ENCODE measurements at regions not wholly inside any gene's neighbourhood (a gene's known extent, or its start where the extent isn't known, plus 50 kb on each side); places are given as distances from the start of the nearest gene placed in this dataset.

GRCh38 chr4:45954276-45954675, 169.6 kb downstream of the GABRG1 start:
- no TSS peak for BruUV-seq (replicated peaks)
- ChIA-PET POLR2A (ENCODE audit: unreplicated experiment) (no interaction called here), CTCF (no interaction called here)
- Histone ChIP-seq H3K23ac (ENCODE audit: low read depth, low read length) (no peak overlapping the region), H2BK15ac (ENCODE audit: low read depth, low read length) (no peak overlapping the region), H3K4me1 (ENCODE audit: control insufficient read depth, insufficient read depth, low read length) (no peaks in the 10 kb centered on the region), H3K4me3 (ENCODE audit: insufficient read depth, low read depth, low read length) (no peak overlapping the region), H4K5ac (ENCODE audit: low read depth, low read length) (no peak overlapping the region), H3K4ac (ENCODE audit: low read depth, low read length) (no peak overlapping the region), H2BK20ac (ENCODE audit: low read depth, low read length) (no peak overlapping the region), H3K27ac (ENCODE audit: insufficient read depth, low read length) (no peak overlapping the region), H4K91ac (ENCODE audit: insufficient read depth, low read depth, low read length) (no peak overlapping the region), H3K4me2 (ENCODE audit: low read depth, low read length) (no peak overlapping the region), H3K9me1 (ENCODE audit: insufficient read depth, low read length) (no peaks in the 10 kb centered on the region), H2BK120ac (ENCODE audit: low read depth, low read length) (no peak overlapping the region), H3K56ac (ENCODE audit: extremely low read depth, insufficient read depth, low read length) (no peak overlapping the region), H3K9me3 (ENCODE audit: control insufficient read depth, insufficient read depth, low read length) (no peaks in the 10 kb centered on the region), H3K18ac (ENCODE audit: low read depth, low read length) (no peak overlapping the region), H3K14ac (replicated peaks; ENCODE audit: low read depth, low read length) (no peak overlapping the region), H3K9ac (ENCODE audit: low read depth, low read length) (no peak overlapping the region), H2AFZ (replicated peaks; ENCODE audit: low read length, poor library complexity) (no peak overlapping the region), H4K8ac (ENCODE audit: low read depth in 2 of 2, low read length in 2 of 2) (no peak overlapping the region), H3K27me3 (ENCODE audit: control insufficient read depth, insufficient read depth, low read length) (no peaks in the 10 kb centered on the region), H2AK9ac (replicated peaks; ENCODE audit: low read depth, low read length, poor library complexity) (no peak overlapping the region), H4K20me1 (ENCODE audit: insufficient read depth, low read length) (no peaks in the 10 kb centered on the region), H2BK5ac (ENCODE audit: low read depth, low read length, poor library complexity, severe bottlenecking) (no peak overlapping the region), H3K79me1 (ENCODE audit: low read depth in 1 of 2, low read length in 2 of 2) (no peaks in the 10 kb centered on the region), H3K36me3 (ENCODE audit: control insufficient read depth, insufficient read depth, low read length) (no peaks in the 10 kb centered on the region), H2AK5ac (ENCODE audit: low read depth, low read length) (no peak overlapping the region)
- dilution Hi-C loops (cut with HindIII; ENCODE audit: low sequenced_read_pairs, unreplicated experiment), result no loop called here
- ATAC-seq (ENCODE audit: low read depth) (no peak), DNase-seq (no peak)
- in situ Hi-C loops (cut with MboI; ENCODE audit: low sequenced_read_pairs), result loop anchor here (25.0 kb wide), 1 partner anchor 108 kb away; no protein-coding TSS in a partner anchor
- WGBS, 2 experiments (ENCODE audit: extremely low coverage in 2 of 2, insufficient read length in 1 of 2), result 40% methylated on average over 1 of the region's 3 CpGs; no CpG with 5 or more reads in 1 of the 2 experiments
- TF ChIP-seq ELK1 (IDR thresholded peaks at IDR 0.05; ENCODE audit: borderline replicate concordance, low read depth, low read length) (no peak), RCOR1 (IDR thresholded peaks at IDR 0.05; ENCODE audit: insufficient replicate concordance, low read length) (no peak), MAFK (IDR thresholded peaks at IDR 0.05; ENCODE audit: low read depth, low read length) (no peak), RAD21 (IDR thresholded peaks at IDR 0.05; ENCODE audit: low read length) (no peak)
- intact Hi-C loops (cut with micrococcal nuclease), result no loop called here

Measured in IMR-90 (cell line).